GM23338 (cell line): ENCODE measurements at regions not wholly inside any gene's neighbourhood (a gene's known extent, or its start where the extent isn't known, plus 50 kb on each side); places are given as distances from the start of the nearest gene placed in this dataset.

Source experiments
- ATAC-seq: fragments of 200-7000 bp; cut with Tn5 transposase; 3 replicates; pipeline ENCODE4 v1.9.1; 2020
- DNase-seq: peaks from one replicate; pipeline ENCODE4 v3.0.0-alpha.2; 2015; ENCODE audit warnings: low spot score
- H2AFZ ChIP-seq: fragments of 200-600 bp; sonication (generic); 2 replicates; pipeline ENCODE4 v1.8.0; 2016; ENCODE audit warnings: antibody characterized with exemption, mild to moderate bottlenecking, moderate library complexity
- H3F3A ChIP-seq: fragments of 200-600 bp; sonication (generic); replicated peaks from 2 replicates; pipeline ENCODE4 v1.8.0; 2017; ENCODE audit warnings: antibody characterized with exemption, mixed run types, low read depth
- H3K27ac ChIP-seq: fragments of 200-600 bp; sonication (generic); 2 replicates; pipeline ENCODE4 v1.6.1; 2016; ENCODE audit warnings: low read depth
- H3K27me3 ChIP-seq: fragments of 200-600 bp; sonication (generic); 2 replicates; pipeline ENCODE4 v1.8.0; 2016; ENCODE audit warnings: mild to moderate bottlenecking, mixed run types, moderate library complexity; ENCODE audit not compliant: insufficient read depth
- H3K36me3 ChIP-seq: fragments of 200-600 bp; sonication (generic); 2 replicates; pipeline ENCODE4 v1.8.0; 2016; ENCODE audit warnings: mild to moderate bottlenecking; ENCODE audit not compliant: insufficient read depth
- H3K4me1 ChIP-seq: fragments of 200-600 bp; sonication (generic); 2 replicates; pipeline ENCODE4 v1.8.0; 2016; ENCODE audit warnings: mild to moderate bottlenecking, moderate library complexity; ENCODE audit not compliant: insufficient read depth
- H3K4me2 ChIP-seq: fragments of 200-600 bp; sonication (generic); 2 replicates; pipeline ENCODE4 v1.7.1; 2017; ENCODE audit warnings: mixed run types
- H3K4me3 ChIP-seq: fragments of 200-600 bp; sonication (generic); 2 replicates; pipeline ENCODE4 v1.6.1; 2016; ENCODE audit warnings: mixed run types
- H3K79me2 ChIP-seq: fragments of 200-600 bp; sonication (generic); replicated peaks from 2 replicates; pipeline ENCODE4 v1.8.0; 2017; ENCODE audit warnings: mild to moderate bottlenecking; ENCODE audit not compliant: insufficient read depth
- H3K9me2 ChIP-seq: fragments of 200-600 bp; sonication (generic); 2 replicates; pipeline ENCODE4 v1.8.0; 2017; ENCODE audit not compliant: insufficient read depth
- H4K20me1 ChIP-seq: fragments of 200-600 bp; sonication (generic); replicated peaks from 2 replicates; pipeline ENCODE4 v1.8.0; 2017; ENCODE audit warnings: mild to moderate bottlenecking; ENCODE audit not compliant: insufficient read depth
- H3K27ac Mint-ChIP-seq: 2 replicates; pipeline ENCODE4 v1.8.0; 2020; ENCODE audit warnings: inconsistent platforms, mild to moderate bottlenecking, moderate library complexity, mixed read lengths
- H3K27me3 Mint-ChIP-seq: 3 replicates; pipeline ENCODE4 v1.8.0; 2022; ENCODE audit warnings: low read depth, mild to moderate bottlenecking, moderate library complexity, mixed read lengths, inconsistent platforms; ENCODE audit not compliant: insufficient read depth, poor library complexity
- H3K36me3 Mint-ChIP-seq: 3 replicates; pipeline ENCODE4 v1.8.0; 2021; ENCODE audit warnings: low read depth, mild to moderate bottlenecking, inconsistent platforms, moderate library complexity, mixed read lengths
- H3K4me1 Mint-ChIP-seq: 3 replicates; pipeline ENCODE4 v1.8.0; 2020; ENCODE audit warnings: mild to moderate bottlenecking, inconsistent platforms, mixed read lengths
- H3K4me3 Mint-ChIP-seq: 3 replicates; pipeline ENCODE4 v1.8.0; 2021; ENCODE audit warnings: moderate library complexity, mild to moderate bottlenecking, inconsistent platforms, mixed read lengths
- H3K9me3 Mint-ChIP-seq: 3 replicates; pipeline ENCODE4 v1.8.0; 2020; ENCODE audit warnings: moderate library complexity, mild to moderate bottlenecking, inconsistent platforms, mixed read lengths
- CREB1 ChIP-seq: fragments of 250-450 bp; sonication (Bioruptor Pico); IDR thresholded peaks from 2 replicates; pipeline ENCODE4 v1.5.0; 2020; ENCODE audit warnings: low read depth, mild to moderate bottlenecking, moderate library complexity
- CTCF ChIP-seq, 2 experiments: fragments of 200-600 bp in 1 of 2; sonication (generic) in 1 of 2; conservative IDR thresholded peaks; 2 replicates each; pipeline versions ENCODE4 v1.5.1 to v1.6.1; 2016 to 2017; ENCODE audit warnings: antibody characterized with exemption in 2 of 2, low read depth in 2 of 2, mild to moderate bottlenecking in 2 of 2, moderate library complexity in 1 of 2
- ETS1 ChIP-seq: IDR thresholded peaks from 2 replicates; pipeline ENCODE4 v1.6.1; 2016; ENCODE audit warnings: antibody characterized with exemption
- EZH2 ChIP-seq: fragments of 200-600 bp; sonication (generic); IDR thresholded peaks from one replicate; pipeline ENCODE4 v1.8.0; 2017; ENCODE audit warnings: antibody characterized with exemption, mild to moderate bottlenecking, low read depth; ENCODE audit not compliant: unreplicated experiment
- EZH2phosphoT487 ChIP-seq: fragments of 200-600 bp; sonication (generic); IDR thresholded peaks from one replicate; pipeline ENCODE4 v1.8.1; 2018; ENCODE audit warnings: antibody characterized with exemption; ENCODE audit not compliant: unreplicated experiment
- JUNB ChIP-seq: IDR thresholded peaks from one replicate; pipeline ENCODE4 v1.6.1; 2016; ENCODE audit warnings: antibody characterized with exemption; ENCODE audit not compliant: unreplicated experiment
- NANOG ChIP-seq: IDR thresholded peaks from 2 replicates; pipeline ENCODE4 v1.6.1; 2016; ENCODE audit warnings: antibody characterized with exemption, borderline replicate concordance
- POLR2AphosphoS5 ChIP-seq: IDR thresholded peaks from 2 replicates; pipeline ENCODE4 v1.6.1; 2016; ENCODE audit warnings: antibody characterized with exemption, low read depth
- REST ChIP-seq: IDR thresholded peaks from one replicate; pipeline ENCODE4 v1.6.1; 2018; ENCODE audit warnings: antibody characterized with exemption; ENCODE audit not compliant: unreplicated experiment
- STAT1 ChIP-seq: IDR thresholded peaks from one replicate; pipeline ENCODE4 v1.6.1; 2016; ENCODE audit warnings: antibody characterized with exemption; ENCODE audit not compliant: unreplicated experiment
- ZNF114 ChIP-seq: fragments of 250-450 bp; sonication (Bioruptor Pico); IDR thresholded peaks from 2 replicates; pipeline ENCODE4 v1.5.0; 2020; ENCODE audit warnings: mild to moderate bottlenecking, moderate library complexity
- ZNF331 ChIP-seq: fragments of 250-450 bp; sonication (Bioruptor Pico); IDR thresholded peaks from 2 replicates; pipeline ENCODE4 v1.5.0; 2020; ENCODE audit warnings: low read depth, mild to moderate bottlenecking, moderate library complexity

- TF ChIP-seq REST, result no peak
- TF ChIP-seq POLR2AphosphoS5, result no peak
- no peak for TF ChIP-seq ETS1
- TF ChIP-seq NANOG, result no peak
- TF ChIP-seq STAT1, result no peak
- no peak for TF ChIP-seq EZH2
- no peak for TF ChIP-seq JUNB
Measured at GRCh38 chr6:139650941-139651340, 276.5 kb upstream of the CITED2 start (continued).

GRCh38 chr6:139649732-139650131 lies 275.3 kb upstream of the CITED2 start:
- Histone ChIP-seq H3K9me2 (peaks cover 7% of the 10 kb centered on the region; the same call in 1 of the 2 replicates), H3K36me3 (no peaks in the 10 kb centered on the region), H4K20me1 (no peaks in the 10 kb centered on the region), H3K4me3 (no peak overlapping the region), H2AFZ (no peak overlapping the region), H3K27ac (no peak overlapping the region), H3K79me2 (no peaks in the 10 kb centered on the region), H3K4me2 (no peak overlapping the region), H3K27me3 (no peaks in the 10 kb centered on the region), H3F3A (no peaks in the 10 kb centered on the region), H3K4me1 (peaks cover 4% of the 10 kb centered on the region)
- ATAC-seq (no peak), DNase-seq (no peak)
- Mint-ChIP-seq H3K4me1 (peaks cover 13% of the 10 kb centered on the region), H3K9me3 (no peaks in the 10 kb centered on the region), H3K27me3 (peaks cover 1% of the 10 kb centered on the region), H3K4me3 (no peak overlapping the region), H3K27ac (no peak overlapping the region), H3K36me3 (no peaks in the 10 kb centered on the region; the same call in 2 of the 3 replicates)
- TF ChIP-seq ZNF114 (no peak), ZNF331 (CRISPR knock-in tag) (no peak), NANOG (no peak), ETS1 (no peak), POLR2AphosphoS5 (no peak), EZH2phosphoT487 (no peak), STAT1 (no peak), CREB1 (CRISPR knock-in tag) (no peak), CTCF (conservative IDR thresholded peaks at IDR 0.05; ENCODE audit: low read depth in 2 of 2) (no peak), REST (no peak), EZH2 (no peak), JUNB (no peak)
